ENCODE measurements at regions not wholly inside any gene's neighbourhood (a gene's known extent, or its start where the extent isn't known, plus 50 kb on each side); places are given as distances from the start of the nearest gene placed in this dataset.

- no peak for DNase-seq
These were observed 86.9 kb downstream of the FGF9 start for GRCh38 chr13:21757763-21758162.

GRCh38 chr13:21758441-21758840 lies 87.6 kb downstream of the FGF9 start:
- DNase-seq = no peak

- DNase-seq = no peak
These were observed 88.6 kb downstream of the FGF9 start for GRCh38 chr13:21759463-21759862.

- no peak for DNase-seq
These were observed 89.0 kb downstream of the FGF9 start for GRCh38 chr13:21759911-21760310.

DNA sequence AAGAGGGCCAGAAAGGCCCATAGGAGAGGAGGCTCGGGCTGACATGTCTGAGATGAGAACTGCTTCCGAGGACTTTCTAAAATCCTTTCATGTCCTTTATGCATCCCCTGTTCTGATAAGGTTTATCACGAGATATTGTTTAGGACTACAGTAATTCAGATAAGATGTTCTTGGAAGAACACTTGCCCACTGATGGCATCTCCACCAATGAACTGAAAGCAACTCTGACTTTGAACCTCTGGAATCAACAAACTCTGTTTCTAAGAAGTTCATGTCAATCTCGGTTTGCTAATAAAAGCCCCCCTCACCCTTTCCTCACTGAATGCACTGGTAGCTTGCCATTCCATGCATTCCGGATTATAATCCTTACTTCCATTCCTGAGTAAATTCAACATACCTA lies 90.9 kb downstream of the FGF9 start:
- no peak for DNase-seq

DNA sequence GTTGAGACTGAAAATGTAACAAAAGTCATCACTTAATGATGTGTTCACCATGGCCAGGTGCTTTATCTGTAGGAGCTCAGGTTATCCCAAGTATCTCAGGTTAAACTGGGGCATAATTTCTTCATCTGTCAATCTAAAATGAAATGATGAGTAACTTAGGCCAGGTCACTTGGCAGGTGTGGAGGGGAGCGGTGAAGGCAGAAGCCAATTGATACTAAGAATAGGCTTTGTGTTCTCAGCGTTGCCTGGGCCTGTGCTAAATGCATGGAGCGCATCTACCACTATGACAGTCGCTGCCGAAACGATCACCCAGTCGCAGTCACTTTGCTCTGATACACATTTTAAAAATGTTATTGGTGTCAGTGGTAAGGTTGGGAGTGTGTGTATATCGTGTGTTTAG lies 91.6 kb downstream of the FGF9 start:
- DNase-seq = no peak

GRCh38 chr13:21767032-21767431 lies 96.2 kb downstream of the FGF9 start:
- no peak for DNase-seq

- DNase-seq = no peak
These were observed 100.2 kb downstream of the FGF9 start for GRCh38 chr13:21771075-21771474.

GRCh38 chr13:21777166-21777565 lies 106.3 kb downstream of the FGF9 start:
- no peak for DNase-seq

DNA sequence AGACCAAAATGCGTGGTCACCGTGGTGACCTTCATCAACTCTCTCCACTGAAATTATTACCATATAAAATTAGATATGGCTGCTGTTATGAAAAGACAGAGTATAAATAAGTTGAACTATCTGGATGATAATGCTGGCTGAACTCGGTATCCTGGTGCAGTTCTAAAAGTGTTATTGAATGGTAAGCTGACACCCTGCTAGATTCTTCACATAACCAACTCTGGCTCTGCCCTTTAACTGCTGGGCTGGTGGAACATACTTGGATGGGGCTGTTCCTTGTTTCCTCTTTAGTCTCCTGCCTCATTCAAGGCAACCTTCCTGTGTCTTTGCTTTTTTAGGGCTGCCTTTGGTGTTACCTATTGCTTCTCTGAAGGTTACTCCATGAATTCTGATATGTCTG lies 106.9 kb downstream of the FGF9 start:
- DNase-seq = no peak

- no peak for DNase-seq
These were observed 111.9 kb downstream of the FGF9 start for GRCh38 chr13:21782736-21783135.

DNA sequence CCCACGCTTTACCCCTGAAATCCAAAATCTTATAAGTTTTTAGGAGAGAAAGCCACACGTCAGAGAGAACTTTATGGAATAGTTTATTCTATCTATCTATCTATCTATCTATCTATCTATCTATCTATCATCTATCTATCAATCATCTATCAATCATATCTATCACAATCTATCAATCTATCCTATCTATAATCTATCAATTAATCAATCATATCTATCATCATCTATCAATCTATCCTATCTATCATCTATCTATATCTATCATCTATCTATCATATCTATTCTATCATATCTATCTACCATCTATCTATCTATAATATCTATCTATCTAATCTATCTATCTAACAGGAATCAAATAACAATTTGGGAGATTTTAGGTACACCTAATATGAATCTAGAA lies 115.1 kb downstream of the FGF9 start:
- no peak for DNase-seq

GRCh38 chr13:21796066-21796465 lies 125.2 kb downstream of the FGF9 start:
- no peak for DNase-seq

DNA sequence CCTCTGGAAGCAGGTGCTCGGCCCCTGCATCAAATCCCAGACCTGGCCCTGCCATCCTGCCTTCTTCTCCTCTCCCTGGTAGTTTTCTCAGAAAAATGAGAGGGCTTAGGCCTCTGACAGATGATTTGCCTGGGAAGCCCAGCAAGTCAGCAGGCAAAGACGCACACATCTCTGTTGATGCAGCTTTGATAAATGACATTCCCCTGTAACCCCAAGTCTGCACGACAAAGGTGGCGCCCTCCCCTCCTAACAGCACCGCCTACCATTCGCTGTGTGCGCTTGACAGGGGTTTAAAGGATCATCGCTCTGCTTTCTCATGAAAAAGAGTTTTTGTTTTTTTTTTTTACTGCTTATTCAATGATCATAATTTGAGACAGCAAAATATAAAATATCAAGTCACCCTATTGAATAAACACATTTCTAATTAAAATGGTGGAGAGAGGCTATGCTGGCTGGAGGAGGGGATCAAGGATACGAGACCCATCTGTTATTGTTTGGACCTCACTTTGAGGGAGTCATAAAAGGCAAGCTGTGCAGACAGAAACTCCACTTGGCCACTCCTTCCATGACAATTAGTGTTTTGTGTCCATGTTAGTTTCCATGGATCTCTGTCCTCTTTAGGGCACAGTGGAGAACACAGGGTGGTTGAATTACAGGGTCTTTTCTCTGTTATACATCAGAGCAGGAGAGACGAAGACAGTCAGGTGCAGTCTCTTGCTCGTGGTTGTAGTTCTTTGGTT lies 126.1 kb downstream of the FGF9 start:
- DNase-seq = no peak

- no peak for DNase-seq
These were observed 126.9 kb downstream of the FGF9 start for GRCh38 chr13:21797736-21798135.

DNA sequence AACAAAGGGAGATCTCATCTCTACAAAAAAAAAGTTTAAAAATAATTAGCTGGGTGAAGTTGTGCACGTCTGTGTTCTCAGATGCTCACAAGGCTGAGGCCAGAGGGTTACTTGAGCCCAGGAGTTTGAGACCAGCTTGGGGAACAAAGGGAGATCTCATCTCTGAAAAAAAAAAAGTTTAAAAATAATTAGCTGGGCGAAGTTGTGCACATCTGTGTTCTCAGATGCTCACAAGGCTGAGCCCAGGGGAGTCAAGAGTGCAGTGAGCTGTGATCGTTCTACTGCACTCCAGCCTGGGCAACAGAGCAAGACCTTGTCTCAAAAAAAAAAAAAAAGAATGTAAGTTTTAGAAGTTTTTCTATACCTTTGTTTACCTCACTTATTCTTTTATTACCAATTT lies 127.3 kb downstream of the FGF9 start:
- no peak for DNase-seq

- no peak for DNase-seq
These were observed 128.8 kb downstream of the FGF9 start for GRCh38 chr13:21799671-21800070.

DNA sequence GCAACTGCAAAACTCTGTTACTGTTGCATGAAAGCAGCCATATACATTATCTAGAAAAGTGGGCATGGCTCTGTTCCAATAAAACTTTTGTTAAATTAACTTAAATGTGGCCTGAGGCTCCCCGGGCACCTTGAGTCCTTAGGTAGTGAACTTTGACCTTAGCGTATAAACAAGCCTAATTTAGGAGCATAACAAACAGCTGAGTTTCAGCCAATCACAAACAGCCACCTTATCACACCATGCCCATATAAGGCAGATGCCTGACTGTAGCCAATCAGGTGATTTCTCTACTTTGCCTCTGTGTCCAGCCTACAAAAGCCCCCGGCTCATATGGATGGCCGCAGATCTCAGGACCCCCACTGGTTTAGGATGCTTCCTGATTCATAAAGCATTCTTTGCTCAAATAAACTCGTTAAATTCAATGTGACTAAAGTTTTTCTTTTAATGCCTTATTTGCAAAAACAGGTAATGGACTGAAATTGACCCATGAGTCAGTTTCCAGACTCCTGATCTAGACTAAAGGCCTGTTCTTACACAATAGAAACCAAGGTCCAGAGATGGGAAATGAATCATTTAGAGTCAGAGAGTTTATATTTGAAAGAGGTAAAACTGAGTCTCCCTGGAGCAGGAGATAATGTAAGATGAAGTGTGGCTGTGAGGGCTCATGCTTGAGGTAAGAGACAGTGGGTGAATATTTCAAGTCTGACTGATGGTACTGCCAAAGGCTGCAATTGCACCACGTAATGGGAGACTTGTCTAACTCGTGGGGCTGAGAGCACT lies 130.2 kb downstream of the FGF9 start:
- peak; percentile 23 for DNase-seq

GRCh38 chr13:21805733-21806132 lies 134.9 kb downstream of the FGF9 start:
- DNase-seq = peak; percentile 45

GRCh38 chr13:21812192-21812626 lies 141.3 kb downstream of the FGF9 start:
- no peak for DNase-seq

- no peak for DNase-seq
These were observed 142.2 kb downstream of the FGF9 start for GRCh38 chr13:21813110-21813509.

GRCh38 chr13:21813844-21814243 lies 143.0 kb downstream of the FGF9 start:
- no peak for DNase-seq

GRCh38 chr13:21814604-21815003 lies 143.7 kb downstream of the FGF9 start:
- DNase-seq = no peak

- DNase-seq = no peak
These were observed 147.0 kb downstream of the FGF9 start for GRCh38 chr13:21817878-21818277.

DNA sequence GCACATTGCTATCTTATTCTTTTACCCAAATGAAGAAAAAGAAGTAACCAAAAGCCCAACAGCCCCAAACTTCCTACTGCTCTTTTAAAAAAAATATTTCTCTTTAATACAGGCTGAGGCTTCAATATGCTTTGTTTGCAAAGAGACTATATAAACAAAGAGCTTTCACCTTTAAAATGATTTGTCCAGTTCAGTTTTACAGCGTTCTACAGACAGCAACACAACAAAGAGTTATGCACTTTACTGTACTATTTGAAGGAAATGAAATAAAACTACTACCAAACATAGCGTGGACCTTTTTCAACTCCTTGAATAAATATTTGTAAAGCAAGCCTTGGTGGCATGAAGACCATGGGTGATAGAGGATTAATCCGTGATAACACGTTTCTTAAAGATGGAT lies 151.2 kb downstream of the FGF9 start:
- DNase-seq = peak; percentile 19
